Aorta (tissue), 5 donors: ENCODE measurements at regions not wholly inside any gene's neighbourhood (a gene's known extent, or its start where the extent isn't known, plus 50 kb on each side); places are given as distances from the start of the nearest gene placed in this dataset.

Source experiments
- ATAC-seq: fragments of 200-7000 bp; cut with Tn5 transposase; one replicate; pipeline ENCODE4 v1.9.1; 2022; ENCODE audit warnings: moderate library complexity; ENCODE audit not compliant: low FRiP score
- DNase-seq, 2 donors: peaks; one replicate each; pipeline ENCODE4 v3.0.0-alpha.2; 2020
- H3K27ac ChIP-seq, 2 donors: one replicate each; pipeline ENCODE4 v1.5.1; 2013; ENCODE audit warnings: low read length in 2 of 2, mild to moderate bottlenecking in 2 of 2, moderate library complexity in 2 of 2, control low read depth in 1 of 2, inconsistent platforms in 1 of 2, low read depth in 1 of 2
- H3K27me3 ChIP-seq, 2 donors: one replicate each; pipeline ENCODE4 v1.6.1; 2013; ENCODE audit warnings: control low read depth in 1 of 2, low read length in 1 of 2, mild to moderate bottlenecking in 1 of 2, moderate library complexity in 1 of 2; ENCODE audit not compliant: insufficient read depth in 2 of 2, control insufficient read depth in 1 of 2
- H3K36me3 ChIP-seq, 2 donors: one replicate each; pipeline ENCODE4 v1.6.1; 2013; ENCODE audit warnings: control low read depth in 1 of 2, low read length in 1 of 2, mild to moderate bottlenecking in 1 of 2; ENCODE audit not compliant: insufficient read depth in 2 of 2, control insufficient read depth in 1 of 2
- H3K4me1 ChIP-seq, 2 donors: one replicate each; pipeline ENCODE4 v1.6.1; 2013; ENCODE audit warnings: low read length in 2 of 2, control low read depth in 1 of 2, mild to moderate bottlenecking in 1 of 2, moderate library complexity in 1 of 2; ENCODE audit not compliant: insufficient read depth in 2 of 2, control insufficient read depth in 1 of 2
- H3K4me3 ChIP-seq, 2 donors: one replicate each; pipeline ENCODE4 v1.5.1; 2013; ENCODE audit warnings: low read length in 2 of 2, control low read depth in 1 of 2, mild to moderate bottlenecking in 1 of 2
- H3K9me3 ChIP-seq: one replicate; pipeline ENCODE4 v1.6.1; 2013; ENCODE audit warnings: mild to moderate bottlenecking, low read length; ENCODE audit not compliant: control insufficient read depth
- WGBS, 2 donors: extraction: QIAGEN DNeasy Blood & Tissue Kit; methylation state at CpG; one replicate each; pipeline ENCODE4 v1.1.7; 2013; 5-methylcytosine and 5-hydroxymethylcytosine counted together
- intact Hi-C, 2 donors: fragments of 100-400 bp; cut with DNase I; formaldehyde crosslinking; loops; one replicate each; pipeline versions ENCODE4 v1.14.2 to v1.15.0; 2022
- donor health status: healthy with polysubstance abuse.
- donor health status: Bipolar disorder and iron deficiency.
- donor health status: DM: no; HTN: no; CAD: no.
- donor health status: DM: no; HTN: no; CAD: no.
- donor health status: DM: yes; HTN: yes; CAD: no.

DNA sequence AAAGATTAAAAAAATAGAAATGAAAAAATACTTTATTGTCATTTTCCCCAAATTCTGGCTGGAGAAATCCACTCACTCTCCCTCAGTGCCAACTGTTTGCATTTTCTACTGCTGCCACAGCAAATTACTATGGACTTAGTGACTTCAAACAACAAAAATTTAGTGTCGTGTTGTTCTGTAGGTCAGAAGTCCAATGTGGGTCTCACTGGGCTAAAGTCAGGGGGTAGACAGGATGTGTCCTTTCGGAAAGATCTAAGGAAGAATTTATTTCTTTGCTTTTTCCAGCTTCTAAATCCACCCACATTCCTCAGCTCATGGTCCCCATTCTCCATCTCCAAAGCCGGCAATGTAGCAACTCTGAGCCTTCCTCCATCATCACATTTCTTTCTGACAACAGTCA is 453.3 kb downstream of the KIF16B start:
- WGBS, 2 donors: 93 to 94% methylated on average over 3 of the region's 3 CpGs
- Histone ChIP-seq H3K9me3 (no peaks in the 10 kb centered on the region), H3K36me3 (no peaks in the 10 kb centered on the region), H3K27me3 (no peaks in the 10 kb centered on the region), H3K27ac (no peak overlapping the region), H3K4me1 (no peaks in the 10 kb centered on the region), H3K4me3 (no peak overlapping the region)
- intact Hi-C loops: loop anchor here in 1 of 2 donors (5.0 kb wide), 1 partner anchor 203 kb away; no protein-coding TSS in a partner anchor
- DNase-seq (no peak), ATAC-seq (no peak)

DNA sequence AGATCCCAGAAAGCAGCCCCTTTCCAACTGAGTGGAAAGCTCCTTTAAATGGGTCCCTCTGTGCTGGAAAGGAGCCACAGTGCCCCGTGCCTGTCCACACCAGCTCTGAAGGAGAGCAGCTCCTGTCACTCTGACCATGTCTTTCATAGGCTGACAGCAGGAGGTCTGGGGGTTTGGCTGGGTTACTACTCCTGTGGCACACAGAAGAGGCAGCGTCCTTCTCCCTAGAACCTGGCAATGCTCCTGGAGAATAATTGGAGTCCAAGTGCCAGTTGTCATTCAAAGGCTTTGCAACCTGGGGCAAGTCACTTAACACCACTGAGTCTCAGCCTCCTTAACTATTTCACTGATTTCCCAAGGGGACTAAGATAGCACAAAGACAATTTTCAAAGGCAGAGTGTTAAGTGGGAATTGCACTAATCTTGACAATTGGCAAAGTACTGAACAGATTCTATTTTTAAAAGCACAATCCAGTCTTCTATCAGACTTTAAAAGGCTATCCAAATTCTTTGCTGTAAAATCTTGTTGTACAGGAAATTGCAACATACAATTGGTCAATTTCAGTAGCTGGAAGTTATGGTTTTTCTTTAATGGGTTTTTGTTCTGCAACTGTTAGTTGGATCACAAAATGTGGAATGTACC is 457.2 kb downstream of the KIF16B start:
- Histone ChIP-seq H3K9me3 (no peaks in the 10 kb centered on the region), H3K27me3 (no peaks in the 10 kb centered on the region), H3K4me3 (no peak overlapping the region), H3K36me3 (no peaks in the 10 kb centered on the region), H3K27ac (no peak overlapping the region), H3K4me1 (no peaks in the 10 kb centered on the region)
- DNase-seq (no peak), ATAC-seq (no peak)
- WGBS, 2 donors: 2 to 5% methylated on average over 2 of the region's 2 CpGs
- intact Hi-C loops: loop anchor here in 1 of 2 donors (5.0 kb wide), 1 partner anchor 199 kb away; no protein-coding TSS in a partner anchor

DNA sequence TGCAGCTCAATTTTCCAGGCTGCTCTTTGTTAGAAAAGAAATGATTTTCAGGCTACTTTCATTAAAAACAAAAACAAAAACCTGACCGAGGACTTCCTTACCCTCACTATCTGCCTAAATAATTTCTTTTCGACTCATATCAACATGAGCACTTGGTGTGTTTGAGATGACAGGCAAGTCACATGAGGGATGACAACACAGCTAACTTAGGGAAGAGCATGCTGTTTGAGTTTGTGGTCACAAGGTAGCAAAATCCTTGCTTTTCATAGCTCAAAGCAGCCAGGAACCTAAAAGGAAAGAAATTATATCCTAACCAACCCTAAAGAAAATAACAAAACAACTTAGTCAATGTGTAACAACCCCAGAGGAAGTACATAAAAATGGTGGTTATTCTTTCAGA is 459.5 kb downstream of the KIF16B start:
- H3K27ac ChIP-seq: no peak overlapping the region
- no peak overlapping the region for H3K4me3 ChIP-seq
- H3K4me1 ChIP-seq: no peaks in the 10 kb centered on the region
- no peaks in the 10 kb centered on the region for H3K9me3 ChIP-seq
- no peaks in the 10 kb centered on the region for H3K27me3 ChIP-seq
- intact Hi-C loops: no loop called here
- 63 to 83% methylated on average over 2 of the region's 2 CpGs for WGBS, 2 donors
- DNase-seq (no peak), ATAC-seq (no peak)
- H3K36me3 ChIP-seq: no peaks in the 10 kb centered on the region

DNA sequence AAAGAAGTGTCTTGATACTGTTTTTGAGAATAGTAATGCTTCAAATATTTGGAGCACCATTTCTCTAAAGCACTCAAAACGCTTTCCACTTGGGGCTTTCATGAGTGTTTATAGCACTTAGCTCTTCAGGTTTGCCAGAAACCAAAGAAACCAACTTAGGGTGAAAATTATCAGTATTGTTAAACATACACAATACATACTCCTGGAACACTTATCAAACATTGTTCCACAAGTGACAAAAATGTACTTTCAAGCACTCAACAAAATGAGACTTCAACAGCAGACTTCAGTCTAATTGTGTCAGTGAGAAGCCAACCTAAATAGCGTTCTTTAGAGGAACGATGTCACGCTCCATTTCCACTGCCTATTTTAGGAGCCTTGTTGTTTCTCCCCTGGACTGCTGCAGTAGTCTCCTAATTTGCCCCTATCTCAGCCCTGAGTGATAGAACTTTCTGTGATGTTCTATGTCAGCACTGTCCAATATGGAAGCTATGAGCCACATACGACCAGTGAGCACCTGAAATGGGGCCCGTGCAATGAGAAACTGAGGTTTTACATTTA is 461.3 kb downstream of the KIF16B start:
- DNase-seq (no peak), ATAC-seq (no peak)
- WGBS, 2 donors: 44 to 78% methylated on average over 6 of the region's 6 CpGs
- no peak overlapping the region for H3K4me3 ChIP-seq
- H3K27me3 ChIP-seq: no peaks in the 10 kb centered on the region
- intact Hi-C loops: no loop called here
- H3K4me1 ChIP-seq: no peaks in the 10 kb centered on the region
- H3K36me3 ChIP-seq: no peaks in the 10 kb centered on the region
- no peak overlapping the region for H3K27ac ChIP-seq
- H3K9me3 ChIP-seq: no peaks in the 10 kb centered on the region

DNA sequence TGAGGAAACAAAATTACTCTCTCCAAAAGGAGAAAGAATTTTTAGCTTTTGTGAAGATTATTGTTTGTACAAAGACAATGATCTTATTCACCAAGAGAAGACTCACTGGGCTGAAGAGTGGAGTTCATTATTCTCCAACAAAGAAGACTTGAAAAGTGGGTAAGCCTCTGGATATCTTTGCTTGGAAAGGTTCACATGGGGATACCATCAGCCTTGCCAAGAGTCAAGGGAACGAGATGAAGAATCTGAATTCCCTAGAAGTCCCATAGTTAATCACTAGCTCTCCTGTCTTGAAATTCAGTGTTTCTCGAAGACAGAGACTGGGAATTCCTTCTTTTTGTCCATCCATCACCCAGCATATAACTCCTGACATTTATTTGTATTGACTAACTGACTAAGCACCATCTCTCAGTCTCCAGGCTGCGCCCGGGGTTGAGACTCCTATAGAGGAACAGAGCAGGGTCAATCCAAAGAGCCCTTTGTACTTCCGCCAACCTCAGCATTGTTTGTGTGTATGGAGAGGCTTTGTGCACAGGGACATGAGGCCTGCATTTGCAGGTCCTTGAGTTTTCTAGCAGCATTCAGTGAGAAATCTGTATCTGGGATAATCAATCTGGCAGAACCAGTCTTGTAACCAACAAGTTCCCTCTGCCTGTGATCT is 461.9 kb downstream of the KIF16B start:
- 83 to 86% methylated on average over 5 of the region's 5 CpGs for WGBS, 2 donors
- intact Hi-C loops: no loop called here

DNA sequence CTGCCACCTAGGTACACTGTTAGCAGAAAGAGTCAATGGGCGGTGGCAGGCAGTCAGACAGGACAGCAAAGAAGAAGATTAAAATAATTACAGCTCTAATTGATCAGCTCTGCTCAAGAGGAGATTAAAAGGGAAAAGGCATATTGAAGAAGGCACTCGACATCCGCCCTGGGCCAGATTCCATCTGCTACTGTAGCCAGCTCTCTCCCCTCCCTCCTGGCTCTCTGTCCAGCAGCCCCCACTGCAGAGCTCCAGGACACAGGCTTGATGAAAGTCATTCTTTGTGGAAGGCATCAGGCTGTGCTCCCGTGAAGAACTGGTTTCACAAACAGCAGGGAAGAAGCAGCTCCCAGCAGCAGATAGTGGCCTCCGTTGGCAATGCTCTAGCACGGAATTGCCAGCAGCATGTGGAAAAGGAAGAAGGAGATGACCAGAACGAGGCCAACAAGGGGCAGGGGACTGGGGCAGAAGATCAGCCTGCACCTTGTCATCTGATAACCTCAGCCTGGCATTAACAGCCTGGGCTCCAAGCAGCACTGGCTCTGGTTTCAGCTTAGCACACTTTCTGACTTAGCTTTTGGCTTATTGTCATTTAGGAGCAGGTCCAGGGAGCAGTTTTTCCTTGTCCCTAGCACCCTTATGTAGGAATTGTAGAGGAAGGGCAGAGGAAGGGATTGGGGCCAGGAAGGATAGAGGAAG is 465.9 kb downstream of the KIF16B start:
- ATAC-seq (peak; percentile 12), DNase-seq (no peak)
- intact Hi-C loops: no loop called here
- Histone ChIP-seq H3K4me3 (no peak overlapping the region), H3K27ac (no peak overlapping the region), H3K4me1 (no peaks in the 10 kb centered on the region), H3K27me3 (no peaks in the 10 kb centered on the region), H3K9me3 (no peaks in the 10 kb centered on the region), H3K36me3 (no peaks in the 10 kb centered on the region)
- WGBS, 2 donors: 47 to 51% methylated on average over 7 of the region's 7 CpGs

More for the DNA sequence above, 461.9 kb downstream of the KIF16B start:
- DNase-seq (no peak), ATAC-seq (no peak)
- Histone ChIP-seq H3K4me3 (no peak overlapping the region), H3K9me3 (no peaks in the 10 kb centered on the region), H3K27me3 (no peaks in the 10 kb centered on the region), H3K4me1 (no peaks in the 10 kb centered on the region), H3K36me3 (no peaks in the 10 kb centered on the region), H3K27ac (no peak overlapping the region)

DNA sequence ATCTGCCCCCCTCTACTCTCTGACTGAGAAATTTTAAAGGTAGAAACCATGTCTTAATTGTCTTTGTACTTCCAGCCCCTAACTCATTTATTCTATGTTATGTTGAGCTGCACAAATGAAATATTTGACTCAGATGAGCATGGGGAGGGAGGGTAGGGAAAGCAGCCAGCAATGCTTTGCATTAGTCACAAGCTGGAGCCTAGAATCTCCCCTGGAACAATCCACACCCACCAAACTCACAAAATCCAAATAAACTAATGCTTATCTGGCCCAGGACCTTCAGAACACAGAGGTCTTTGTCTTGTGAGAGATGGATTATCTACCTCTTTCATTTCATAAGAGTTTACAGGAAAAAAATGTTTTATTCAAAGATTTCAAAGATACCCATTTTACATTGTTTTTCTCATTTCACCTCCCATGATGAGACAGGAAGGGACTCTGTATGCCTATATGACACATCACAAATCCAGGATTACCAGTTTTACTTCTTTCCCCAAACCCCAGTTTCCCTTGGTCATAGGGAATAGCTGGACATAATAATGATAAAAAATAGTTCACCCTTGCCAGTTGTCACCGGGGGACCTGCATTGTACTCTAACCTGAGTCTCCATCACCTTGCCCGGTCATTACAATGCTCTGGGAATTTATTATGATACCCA is 466.9 kb downstream of the KIF16B start:
- H3K9me3 ChIP-seq: no peaks in the 10 kb centered on the region
- no peak overlapping the region for H3K4me3 ChIP-seq
- no peaks in the 10 kb centered on the region for H3K4me1 ChIP-seq
- no peaks in the 10 kb centered on the region for H3K27me3 ChIP-seq
- no peaks in the 10 kb centered on the region for H3K36me3 ChIP-seq
- WGBS, 2 donors: 92 to 94% methylated on average over 2 of the region's 2 CpGs
- DNase-seq: no peak
- intact Hi-C loops: no loop called here
- no peak overlapping the region for H3K27ac ChIP-seq
- ATAC-seq: no peak

DNA sequence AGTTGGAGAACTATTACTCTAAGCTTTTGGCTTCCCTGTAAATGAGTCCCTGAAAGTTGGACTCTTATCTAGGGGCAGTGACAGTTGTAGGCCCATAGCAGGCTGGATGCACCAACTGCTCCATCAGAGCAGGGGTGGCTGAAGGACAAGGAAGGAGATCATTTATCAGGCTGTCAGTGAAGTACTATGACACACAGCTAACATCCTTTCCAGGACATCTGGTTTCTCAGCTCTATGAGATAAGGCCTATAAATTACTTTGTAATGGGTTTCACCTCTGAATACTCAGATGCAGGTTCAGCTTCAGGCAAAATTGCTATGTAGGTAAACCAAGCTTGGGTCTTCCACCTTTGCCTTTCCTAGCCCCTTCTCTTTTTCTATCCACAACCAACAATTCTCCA is 468.5 kb downstream of the KIF16B start:
- H3K27me3 ChIP-seq: no peaks in the 10 kb centered on the region
- no peaks in the 10 kb centered on the region for H3K36me3 ChIP-seq
- intact Hi-C loops: no loop called here
- H3K4me3 ChIP-seq: no peak overlapping the region
- no peaks in the 10 kb centered on the region for H3K9me3 ChIP-seq
- no peak for ATAC-seq
- no peaks in the 10 kb centered on the region for H3K4me1 ChIP-seq
- no peak for DNase-seq
- no peak overlapping the region for H3K27ac ChIP-seq
